Right lobe of liver (tissue), 4 donors: ENCODE measurements at regions not wholly inside any gene's neighbourhood (a gene's known extent, or its start where the extent isn't known, plus 50 kb on each side); places are given as distances from the start of the nearest gene placed in this dataset.

ENCODE experiments used
- CTCF ChIP-seq, 4 donors: fragments of 200-600 bp in 3 of 4; fragments of 450-650 bp in 1 of 4; IDR thresholded peaks; one replicate each; pipeline versions ENCODE4 v1.5.1 to v1.8.0; 2016 to 2022; ENCODE audit warnings: antibody characterized with exemption in 4 of 4, mild to moderate bottlenecking in 2 of 4
- POLR2A ChIP-seq: fragments of 450-650 bp; IDR thresholded peaks from one replicate; pipeline ENCODE4 v1.6.1; 2017; ENCODE audit warnings: antibody characterized with exemption, mild to moderate bottlenecking
- donor health status: DM: no; HTN: no; CAD: no.
- donor health status: DM: no; HTN: no; CAD: no.
- donor health status: DM: no; HTN: yes; CAD: no.

GRCh38 chr12:90275088-90275487 lies 566.5 kb upstream of the ATP2B1 start:
- TF ChIP-seq CTCF (IDR thresholded peaks at IDR 0.05) (no peak), POLR2A (no peak)
